ENCODE measurements at regions not wholly inside any gene's neighbourhood (a gene's known extent, or its start where the extent isn't known, plus 50 kb on each side); places are given as distances from the start of the nearest gene placed in this dataset.

DNA sequence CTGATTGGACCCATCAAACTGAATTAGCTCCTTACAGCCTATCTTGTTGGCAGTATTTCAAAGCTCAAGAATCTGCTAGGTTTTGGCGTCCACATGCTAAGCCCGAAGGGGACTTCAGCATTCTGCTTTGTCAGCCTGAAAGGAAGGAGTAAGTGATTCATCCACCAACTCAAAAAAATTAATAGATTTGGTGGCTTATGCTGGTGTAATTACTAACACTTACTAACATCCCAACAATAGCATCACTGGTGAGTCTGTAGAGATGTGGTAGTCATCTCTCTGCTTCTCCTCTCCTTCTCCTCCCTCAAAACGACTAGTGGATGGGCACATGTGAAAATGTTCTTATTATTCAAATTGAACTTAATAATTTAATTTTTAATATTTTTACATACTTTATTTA is 53.8 kb upstream of the EGR2 start:
- no peak for TF ChIP-seq CTCF (IDR thresholded peaks at IDR 0.05)
- no peak for TF ChIP-seq POLR2A (IDR thresholded peaks at IDR 0.05)
